SIG-M5 (cell line): ENCODE measurements at regions not wholly inside any gene's neighbourhood (a gene's known extent, or its start where the extent isn't known, plus 50 kb on each side); places are given as distances from the start of the nearest gene placed in this dataset.

Experiments used
- DNase-seq: peaks from one replicate; lab custom pipeline; 2025; lab: John Stamatoyannopoulos, UW

DNA sequence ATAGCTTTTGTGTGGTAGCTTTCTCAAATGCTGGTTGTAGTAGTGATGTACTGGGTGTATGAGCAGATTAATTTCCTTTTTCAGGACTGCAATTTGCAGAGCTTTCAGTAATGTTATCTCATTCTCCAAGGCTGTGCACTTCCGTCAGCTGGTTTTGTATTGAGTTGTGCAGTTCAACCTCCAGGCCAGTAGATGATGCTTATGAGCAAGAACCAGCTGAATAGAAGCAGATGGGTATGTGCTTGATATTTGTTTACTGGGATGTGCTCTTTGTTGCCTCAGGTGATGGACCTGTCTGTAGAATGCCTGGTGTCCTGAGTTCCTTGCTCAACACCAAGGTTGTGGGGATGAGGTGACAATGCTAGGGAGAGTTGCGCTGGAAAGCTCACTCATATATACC is 462.8 kb downstream of the PCDH18 start:
- DNase-seq, result no peak

DNA sequence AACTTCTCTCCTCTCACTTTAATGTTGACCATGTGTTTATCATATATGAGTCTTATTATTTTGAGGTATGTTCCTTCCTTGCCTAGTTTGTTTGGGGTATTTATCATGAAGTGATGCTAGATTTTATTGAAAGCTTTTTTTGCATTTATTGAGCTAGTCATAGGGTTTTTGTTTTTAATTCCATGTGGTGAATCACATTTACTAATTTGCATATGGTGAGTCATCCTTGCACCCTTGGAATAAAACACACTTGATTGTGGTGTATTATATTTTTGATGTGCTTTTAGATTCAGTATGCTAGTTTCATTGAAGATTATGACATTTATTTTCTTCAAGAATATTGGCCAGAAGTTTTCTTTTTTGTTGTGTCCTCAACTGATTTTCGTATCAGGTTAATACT is 464.6 kb downstream of the PCDH18 start:
- no peak for DNase-seq

DNA sequence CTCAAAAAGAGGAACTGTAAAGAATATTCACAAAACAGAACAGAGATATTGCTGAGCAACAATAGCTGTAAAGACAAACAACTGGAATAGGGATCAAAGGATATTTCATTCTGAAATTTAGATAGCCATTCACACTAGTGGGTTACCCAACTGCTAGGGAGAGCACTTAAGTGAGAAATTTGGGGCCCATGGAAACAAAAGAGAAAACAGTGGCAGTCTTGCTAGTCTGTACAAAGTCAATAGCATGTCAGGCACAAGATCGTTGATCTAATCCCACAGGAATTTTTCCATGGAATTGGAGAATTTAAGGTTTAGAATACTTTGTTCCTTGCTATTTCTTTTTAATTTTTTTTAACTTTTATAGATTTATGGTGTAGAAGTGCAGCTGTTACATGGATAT is 467.0 kb downstream of the PCDH18 start:
- no peak for DNase-seq

DNA sequence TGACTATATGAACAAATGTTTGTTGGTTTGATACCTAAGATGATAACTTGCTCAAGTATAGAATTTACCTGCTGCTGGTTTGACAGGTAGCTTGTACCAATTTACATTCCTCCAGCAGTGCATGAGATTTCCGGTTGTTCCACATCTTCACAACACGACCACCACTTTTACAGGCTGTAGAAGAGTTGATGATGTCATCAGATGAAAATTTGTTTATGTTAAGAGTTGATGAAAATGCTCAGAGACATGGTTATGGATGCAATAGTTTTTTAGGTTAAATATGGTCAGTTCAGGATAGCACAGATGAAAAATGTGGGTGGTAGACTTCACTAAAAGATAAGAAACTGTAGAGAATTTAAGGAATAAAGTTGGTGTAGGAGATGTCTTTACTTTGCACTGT is 468.3 kb downstream of the PCDH18 start:
- no peak for DNase-seq

DNA sequence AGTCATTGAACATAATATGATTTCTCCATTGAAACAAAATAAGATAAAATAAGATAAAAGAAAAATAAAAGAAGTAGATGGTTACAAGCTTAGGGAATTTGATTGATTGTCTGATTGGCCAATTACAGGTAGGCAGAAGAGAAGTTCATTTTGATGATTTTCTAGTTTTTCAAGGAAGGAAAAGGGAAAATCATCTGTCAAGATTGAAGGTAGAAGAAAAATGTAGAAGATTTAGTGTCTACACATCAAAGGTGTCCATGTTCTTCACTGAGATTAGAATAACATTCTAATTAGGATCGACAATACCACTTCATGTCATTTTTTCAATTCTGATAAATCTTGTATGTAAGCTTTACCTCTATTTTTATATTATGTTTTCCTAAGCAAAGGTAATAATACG is 489.1 kb downstream of the PCDH18 start:
- no peak for DNase-seq

DNA sequence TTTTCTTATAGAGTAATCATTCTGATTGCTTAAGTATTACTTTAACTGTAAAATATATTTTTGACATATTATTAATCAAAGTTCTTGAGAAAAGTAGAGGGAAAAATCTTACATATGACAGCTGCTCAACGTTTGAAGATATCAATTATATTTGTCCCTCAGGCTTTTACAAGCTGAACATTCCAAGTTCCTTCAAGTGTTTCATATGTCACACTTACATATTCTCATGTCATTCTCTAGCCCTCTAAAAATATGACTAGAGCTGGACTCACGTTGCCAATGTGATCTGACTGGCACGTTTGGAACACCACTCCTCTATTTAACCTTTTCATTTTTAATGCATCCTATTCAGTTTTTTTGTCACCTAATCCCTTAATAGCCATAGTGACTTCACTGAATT is 492.9 kb downstream of the PCDH18 start:
- no peak for DNase-seq

DNA sequence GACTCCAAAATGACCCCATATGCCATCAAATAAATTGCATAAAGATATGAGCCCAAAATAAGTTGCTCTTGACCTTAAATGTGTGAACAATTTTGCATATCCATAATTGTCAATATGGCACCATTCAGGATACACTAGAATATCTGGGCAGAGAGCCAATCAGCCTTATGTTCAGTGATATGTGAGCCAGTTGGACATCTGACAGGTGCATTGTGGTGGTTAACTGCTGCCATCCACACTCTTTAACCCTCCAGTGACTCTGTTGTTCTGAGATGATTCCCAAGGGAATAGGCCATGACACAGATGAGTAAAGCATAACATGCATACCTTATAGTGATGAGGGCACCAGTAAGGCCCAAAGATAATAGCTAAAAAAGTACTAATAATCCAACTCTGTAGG is 500.1 kb downstream of the PCDH18 start:
- no peak for DNase-seq

DNA sequence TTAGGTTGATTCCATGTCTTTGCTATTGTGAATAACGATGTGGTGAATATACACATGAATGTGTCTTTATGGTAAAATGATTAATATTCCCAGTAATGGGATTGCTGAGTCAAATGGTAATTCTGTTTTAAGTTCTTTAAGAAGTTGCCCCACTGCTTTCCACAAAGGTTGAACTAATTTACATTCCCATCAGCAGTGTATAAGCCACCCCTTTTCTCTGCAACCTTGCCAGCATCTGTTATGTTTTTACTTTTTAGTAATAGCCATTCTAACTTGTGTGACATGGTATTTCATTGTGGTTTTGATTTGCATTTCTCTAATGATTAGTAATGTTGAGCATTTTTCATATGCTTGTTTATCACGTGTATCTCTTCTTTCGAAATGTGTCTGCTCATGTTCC is 503.3 kb downstream of the PCDH18 start:
- no peak for DNase-seq

DNA sequence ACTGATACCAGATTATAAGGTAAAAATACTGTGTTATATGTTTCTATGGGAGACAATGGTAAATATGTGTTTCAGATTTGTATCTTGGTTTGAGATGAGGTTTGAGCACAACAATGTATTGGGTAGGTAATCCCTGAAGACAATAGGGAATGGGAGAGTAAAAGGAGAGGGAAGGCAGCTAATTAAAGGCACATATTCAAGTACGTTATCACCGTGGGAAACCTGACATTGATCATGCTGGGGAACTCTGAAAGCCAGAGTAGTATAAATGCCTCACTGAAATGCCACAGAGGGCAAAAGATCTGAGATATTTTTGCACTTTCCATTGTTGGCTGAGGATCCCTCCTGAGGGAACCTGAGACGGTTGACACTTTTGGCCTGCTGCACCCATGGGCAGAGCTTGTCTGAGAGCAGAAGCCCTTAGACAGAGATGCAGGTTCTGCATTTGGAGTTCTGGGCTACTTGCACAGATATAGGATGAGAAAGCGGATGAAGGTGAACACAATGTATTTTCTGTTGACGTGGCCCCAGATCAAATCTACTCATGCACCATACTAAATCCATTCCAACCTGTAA is 506.7 kb downstream of the PCDH18 start:
- DNase-seq, result no peak

DNA sequence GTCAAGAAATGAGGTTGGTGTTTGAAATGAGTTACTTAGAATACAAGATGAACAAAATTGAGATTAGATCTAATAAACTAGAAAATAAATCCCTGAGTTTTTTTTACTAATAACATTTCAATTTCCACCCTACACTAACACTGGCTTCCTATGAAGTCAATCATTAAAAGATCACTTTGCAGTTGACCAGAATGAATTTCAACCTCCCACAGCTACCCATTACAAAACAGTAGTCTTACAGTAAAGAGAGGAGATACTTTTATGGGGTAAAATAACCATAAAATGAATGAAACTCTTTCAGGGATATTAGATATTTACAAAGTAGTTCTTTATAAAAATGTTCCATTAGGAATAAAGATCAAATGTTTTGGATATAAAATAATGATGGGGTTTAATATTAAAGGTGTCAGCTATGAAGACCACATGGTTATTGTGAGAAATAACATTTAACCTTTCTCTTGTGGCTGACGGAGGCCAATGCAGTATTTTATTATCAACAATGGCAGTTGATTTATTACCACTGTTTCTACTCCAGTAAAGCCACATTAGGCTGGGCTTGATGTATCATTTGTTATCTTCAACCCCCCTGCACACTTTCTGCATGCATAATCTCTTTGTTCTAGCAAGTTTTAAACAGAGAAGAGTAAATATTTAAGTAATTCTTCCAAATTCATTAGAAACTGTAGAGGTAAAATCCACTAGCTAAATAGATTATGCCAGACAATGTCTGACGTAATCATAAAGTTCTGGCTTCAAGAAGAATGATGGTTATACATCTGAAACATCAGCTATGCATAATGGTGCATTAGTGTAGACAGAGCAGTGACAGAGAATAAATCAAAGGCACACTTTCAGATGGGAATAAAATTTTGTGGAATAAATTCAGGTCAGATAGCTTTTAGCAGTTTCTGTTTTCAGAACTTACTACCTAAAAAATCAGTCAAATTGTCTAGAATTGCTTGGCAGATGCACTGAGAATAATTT is 516.6 kb downstream of the PCDH18 start:
- DNase-seq, result no peak

DNA sequence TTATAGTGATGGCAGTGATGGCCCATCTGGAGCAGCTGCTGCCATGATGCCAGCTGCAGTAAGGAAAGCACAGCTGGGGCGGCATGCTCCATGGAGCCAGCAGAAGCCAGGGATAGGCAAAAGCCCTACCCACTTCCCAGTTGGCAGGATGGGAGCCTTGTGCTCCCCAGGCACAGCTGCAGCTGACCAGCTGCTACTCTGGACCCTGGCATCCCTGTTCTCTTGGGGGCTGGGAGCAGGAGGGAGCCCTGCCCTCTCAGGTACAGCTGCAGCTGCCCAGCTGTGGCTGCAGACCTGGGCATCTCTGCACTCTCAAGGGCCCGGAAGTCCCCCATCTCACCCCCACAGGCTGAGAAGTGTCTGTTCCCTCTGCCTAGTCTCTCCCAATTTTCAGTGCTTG is 531.9 kb downstream of the PCDH18 start:
- no peak for DNase-seq

DNA sequence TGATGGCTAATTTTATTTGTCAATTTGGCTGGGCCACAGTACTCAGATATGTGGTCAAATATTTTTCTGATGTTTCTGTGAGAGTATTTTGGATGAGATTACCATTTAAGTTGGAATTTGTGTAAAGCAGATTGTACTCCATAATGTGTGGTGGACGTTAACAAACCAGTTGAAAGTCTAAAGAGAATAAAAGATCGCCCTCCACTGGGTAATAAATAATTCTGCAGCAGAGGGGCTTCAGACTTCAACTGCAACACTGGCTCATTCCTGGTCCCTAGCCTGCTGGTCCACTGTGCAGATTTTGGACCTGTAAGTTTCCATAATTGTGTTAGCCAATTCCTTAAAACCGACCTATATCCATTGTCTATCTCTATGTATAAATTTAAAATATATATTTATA is 540.3 kb downstream of the PCDH18 start:
- DNase-seq, result no peak

DNA sequence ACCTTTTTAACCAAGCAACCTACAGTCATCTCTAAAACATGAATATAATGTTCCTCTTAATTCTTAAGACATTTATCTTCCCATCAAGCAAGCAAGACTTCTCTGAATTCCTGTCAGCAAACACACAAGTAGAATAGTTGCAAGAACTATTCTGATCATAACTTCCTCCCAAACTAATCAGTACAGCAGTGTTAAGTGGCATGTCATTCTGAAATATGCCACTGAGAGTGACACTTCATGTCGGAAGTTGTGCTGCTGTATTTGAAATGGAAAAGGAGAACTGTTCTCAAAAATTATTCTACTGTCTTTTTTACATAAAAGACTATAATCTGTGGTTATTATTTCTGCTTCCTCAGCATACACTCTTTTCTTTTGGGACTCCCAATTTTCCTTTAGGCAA is 546.6 kb downstream of the PCDH18 start:
- DNase-seq, result no peak

DNA sequence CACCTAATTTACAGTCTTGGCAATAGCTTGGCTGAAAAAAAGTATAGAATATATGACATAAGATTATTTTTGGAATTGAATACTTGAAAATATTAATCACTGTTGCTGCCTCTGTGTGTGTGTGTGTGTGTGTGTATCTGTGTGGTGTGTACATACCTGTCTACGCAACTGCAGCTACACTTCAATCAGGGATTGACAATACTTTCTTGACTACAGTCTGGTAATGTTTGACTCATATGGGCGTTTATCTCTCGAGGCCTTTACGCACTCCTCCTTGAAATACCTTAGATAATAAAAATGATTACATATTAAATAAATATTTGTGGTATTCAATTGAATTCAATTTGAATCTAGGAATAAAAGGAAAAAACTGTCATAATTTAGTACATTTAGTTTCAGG is 565.2 kb downstream of the PCDH18 start:
- DNase-seq, result no peak

DNA sequence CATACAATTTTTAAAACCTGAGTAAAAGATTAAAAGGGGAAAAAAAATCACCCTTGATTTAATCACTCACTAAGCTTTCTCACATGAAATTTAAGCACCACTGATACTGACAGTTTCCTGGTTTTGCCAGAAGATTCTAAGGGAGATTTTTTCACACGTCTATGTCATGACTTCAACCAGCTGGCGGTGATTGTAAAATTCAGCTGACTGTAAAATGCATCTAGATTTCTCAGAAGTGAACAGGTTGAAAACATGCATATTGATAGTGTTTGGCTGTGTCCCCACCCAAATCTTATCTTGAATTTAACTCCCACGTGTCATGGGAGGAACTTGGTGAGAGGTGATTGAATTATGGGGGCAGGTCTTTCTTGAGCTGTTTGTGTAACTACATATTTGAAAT is 566.8 kb downstream of the PCDH18 start:
- DNase-seq, result no peak

DNA sequence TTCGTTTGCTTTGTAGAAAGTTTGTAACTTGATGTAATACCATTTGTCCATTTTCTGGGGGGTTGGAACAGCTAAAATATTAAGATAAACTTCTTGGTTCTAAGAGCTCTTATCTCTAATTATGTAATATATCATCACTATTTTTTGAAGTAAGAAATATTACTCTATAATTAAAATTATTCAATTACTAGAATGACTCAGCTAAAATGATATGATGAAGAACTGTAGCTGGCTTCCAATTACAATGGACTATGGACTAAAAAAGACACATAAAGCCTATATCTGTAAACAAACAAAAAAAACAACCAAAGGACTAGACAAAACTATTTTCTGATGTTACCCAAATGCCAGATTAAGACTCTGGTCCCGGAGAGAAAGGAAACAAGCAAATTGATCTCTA is 569.4 kb downstream of the PCDH18 start:
- DNase-seq, result no peak

DNA sequence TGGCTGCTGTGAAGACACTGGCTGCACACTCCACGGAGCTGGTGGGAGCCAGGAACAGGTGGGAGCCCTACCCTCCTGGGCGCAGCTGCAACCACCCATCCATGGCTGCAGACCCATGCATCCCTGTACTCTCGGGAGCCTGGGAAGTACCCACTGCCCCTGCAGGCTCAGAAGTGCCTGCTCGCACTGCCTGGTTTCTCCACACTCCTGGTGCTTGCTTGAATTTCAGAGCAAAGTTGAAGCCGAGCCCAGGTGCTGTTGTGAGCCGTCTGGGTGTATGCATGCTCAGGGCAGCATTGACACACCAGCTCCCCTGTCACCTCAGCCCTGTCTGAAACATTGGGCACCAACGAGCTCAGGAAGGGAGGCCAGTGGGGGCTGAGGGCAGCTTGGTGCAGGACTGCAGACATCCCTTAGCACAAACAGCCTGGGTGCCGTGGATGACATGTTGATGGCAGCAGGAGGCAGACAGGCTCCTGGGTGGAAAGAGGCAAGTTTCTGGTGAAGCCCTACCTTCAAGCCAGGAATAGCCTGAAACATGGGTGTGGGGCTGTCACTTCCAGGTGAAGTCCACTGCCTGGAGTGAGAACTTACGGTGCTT is 585.9 kb downstream of the PCDH18 start:
- DNase-seq, result no peak

DNA sequence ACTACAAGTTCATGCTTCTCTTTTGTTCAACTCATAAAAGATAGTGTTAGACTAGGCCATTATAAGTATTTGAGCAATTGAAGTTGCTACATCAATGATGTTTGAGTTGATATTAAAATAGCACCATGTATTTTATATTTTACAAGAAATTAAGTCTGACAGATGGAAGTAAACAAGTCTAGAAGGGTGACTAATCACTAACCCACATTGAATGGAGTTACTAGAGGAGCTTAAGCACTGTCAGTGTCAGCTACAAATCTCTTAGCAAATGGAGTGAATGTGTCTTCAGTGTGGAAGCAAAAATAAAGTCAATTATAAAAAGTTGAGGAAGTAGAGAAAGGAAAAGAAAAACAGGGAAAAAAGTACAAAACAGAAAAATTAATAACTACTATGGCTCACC is 592.5 kb downstream of the PCDH18 start:
- no peak for DNase-seq

DNA sequence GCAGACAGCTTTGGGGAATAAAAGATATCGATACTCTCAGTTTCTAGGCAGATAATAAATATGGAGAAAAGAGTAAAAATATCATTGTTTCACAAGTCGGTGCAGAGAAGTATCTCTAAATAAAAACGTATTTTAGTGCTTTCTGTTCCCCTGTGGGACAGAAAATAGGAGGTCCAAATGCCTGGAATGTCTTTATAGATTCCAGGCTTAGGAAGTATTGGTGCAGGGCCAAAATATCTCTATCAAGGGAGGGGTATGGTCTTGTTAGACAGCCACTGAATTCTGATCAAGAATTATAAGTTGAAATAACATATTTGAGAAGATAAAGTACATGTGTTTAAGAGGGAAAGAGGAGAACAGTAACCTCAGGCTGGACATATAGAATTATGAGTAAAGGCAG is 596.4 kb downstream of the PCDH18 start:
- no peak for DNase-seq

DNA sequence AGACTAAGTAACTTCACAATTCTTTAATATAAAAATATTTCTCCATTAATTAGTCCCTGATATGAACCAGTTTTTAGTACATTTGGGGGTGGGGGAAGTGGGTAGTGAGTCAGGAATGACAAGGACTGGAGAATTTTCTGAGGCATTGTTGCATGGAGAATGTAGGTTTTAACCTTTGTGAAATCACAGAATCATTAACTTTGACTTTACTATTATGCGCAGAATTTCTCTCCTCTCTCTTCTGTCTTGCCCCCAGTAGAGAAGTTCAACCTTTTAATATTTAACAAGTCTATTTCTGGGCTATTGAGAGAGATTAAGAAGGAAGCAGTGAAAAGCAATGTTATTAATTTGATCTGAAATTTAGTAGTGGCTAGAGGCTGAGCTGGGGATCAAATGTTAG is 597.0 kb downstream of the PCDH18 start:
- DNase-seq, result no peak

DNA sequence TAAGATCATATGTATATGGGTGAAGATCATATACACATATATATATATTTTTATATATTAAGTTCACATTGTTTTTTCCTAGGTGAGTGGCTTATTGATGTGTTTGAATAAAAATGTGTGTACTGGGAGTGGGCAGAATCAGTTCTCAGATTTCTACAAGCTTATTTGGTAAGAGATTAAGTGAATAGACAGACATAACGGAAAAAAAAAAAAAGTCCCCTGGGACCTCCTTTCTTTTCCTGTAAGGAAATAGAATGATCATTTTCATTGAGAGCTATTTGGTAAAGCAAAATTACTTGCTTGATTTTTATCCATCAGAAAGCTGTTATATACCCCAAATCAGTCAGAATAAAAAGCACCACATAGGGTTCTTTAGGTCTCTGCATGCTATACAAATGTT is 597.7 kb downstream of the PCDH18 start:
- DNase-seq, result no peak

DNA sequence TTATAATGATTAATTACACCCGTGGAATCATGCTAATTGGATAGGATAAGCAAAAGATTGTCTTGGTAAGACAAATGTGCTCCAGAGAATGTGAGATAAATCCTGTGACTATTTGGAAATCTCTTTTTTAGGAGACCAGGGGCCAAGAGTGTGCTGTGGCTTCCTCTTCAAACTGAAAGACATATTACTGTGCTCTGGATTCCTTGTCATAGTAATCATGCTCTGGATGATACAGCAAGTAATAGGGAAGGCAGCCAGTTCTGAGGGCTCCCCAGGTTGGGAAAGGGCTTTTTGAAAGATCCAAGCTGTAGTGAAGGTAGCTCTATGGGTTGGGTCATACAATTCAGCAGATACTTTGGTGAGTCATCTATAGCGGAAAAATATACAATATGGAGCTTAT is 600.5 kb downstream of the PCDH18 start:
- DNase-seq, result no peak

DNA sequence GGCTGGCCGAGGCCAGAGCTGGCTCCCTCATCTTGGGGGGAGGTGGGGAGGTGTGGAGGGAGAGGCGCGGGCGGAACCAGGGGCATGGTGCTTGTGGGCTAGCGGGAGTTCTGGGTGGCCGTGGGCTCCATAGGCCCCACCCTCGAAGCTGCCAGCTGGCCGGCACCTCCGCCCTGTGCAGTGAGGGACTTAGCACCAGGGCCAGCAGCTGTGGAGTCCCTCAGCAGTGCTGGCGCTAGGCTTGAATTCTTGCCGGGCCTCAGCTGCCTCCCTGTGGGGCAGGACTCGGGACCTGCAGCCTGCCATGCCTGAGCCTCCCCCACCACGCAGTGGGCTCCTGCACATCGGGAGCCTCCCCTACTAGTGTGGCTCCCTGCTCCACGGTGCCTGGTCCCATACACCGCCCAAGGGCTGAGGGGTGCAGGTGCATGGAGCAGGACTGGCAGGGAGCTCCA is 603.3 kb downstream of the PCDH18 start:
- DNase-seq, result no peak
